ENCODE measurements at regions not wholly inside any gene's neighbourhood (a gene's known extent, or its start where the extent isn't known, plus 50 kb on each side); places are given as distances from the start of the nearest gene placed in this dataset.

DNA sequence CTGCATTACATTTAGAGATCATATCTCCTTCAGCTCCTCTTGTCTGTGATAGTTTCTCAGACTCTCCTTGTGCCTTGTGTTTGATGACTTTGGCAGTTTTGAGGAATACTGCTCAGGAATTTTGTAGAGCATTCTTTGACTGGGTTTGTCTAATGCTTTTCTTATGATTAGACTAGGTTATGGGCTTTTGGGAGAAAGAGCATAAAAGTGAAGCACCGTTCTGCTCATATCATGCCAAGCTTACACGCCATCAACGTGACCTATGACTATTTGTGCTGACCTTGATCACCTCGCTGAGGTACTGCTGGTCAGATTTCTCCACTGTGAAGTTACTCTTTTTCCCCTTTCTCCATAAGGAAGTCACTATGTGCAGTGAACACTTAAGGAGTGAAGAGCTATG, 256.0 kb downstream of the LY86 start:
- TF ChIP-seq CTCF (IDR thresholded peaks at IDR 0.05), result no peak
- TF ChIP-seq POLR2A (IDR thresholded peaks at IDR 0.05), result no peak
- no peak for TF ChIP-seq EP300 (IDR thresholded peaks at IDR 0.05)
- no peak for TF ChIP-seq POLR2AphosphoS5 (IDR thresholded peaks at IDR 0.05)

All from stomach (tissue), 4 donors.